HEK293 (cell line): ENCODE measurements at regions not wholly inside any gene's neighbourhood (a gene's known extent, or its start where the extent isn't known, plus 50 kb on each side); places are given as distances from the start of the nearest gene placed in this dataset.
"Not testable (repeated sequence)": the region's sequence is repeated elsewhere in the genome, so short reads cannot be mapped to it uniquely, and the experiment has no call there.

Source experiments
- CTCF ChIA-PET: fragments of 350-600 bp; formaldehyde crosslinking; extraction: SDS; loops from one replicate; lab custom pipeline; 2021; ENCODE audit warnings: antibody characterized with exemption; lab: Yijun Ruan, JAX
- POLR2A ChIA-PET: fragments of 300-600 bp; formaldehyde crosslinking; extraction: SDS; loops from one replicate; lab custom pipeline; 2020; ENCODE audit warnings: antibody characterized with exemption, inconsistent platforms; lab: Yijun Ruan, JAX
- H3K27ac ChIP-seq: fragments of 200-500 bp; sonication (Bioruptor generic); 2 replicates; pipeline ENCODE4 v1.5.1; 2014; ENCODE audit warnings: low read depth, low read length, control low read depth, inconsistent platforms; ENCODE audit errors: extremely low read depth
- H3K36me3 ChIP-seq, 2 experiments: fragments of 200-500 bp in 1 of 2; sonication (Bioruptor generic) in 1 of 2; 1 replicate in 1 of 2; 2 replicates in 1 of 2; pipeline ENCODE4 v1.5.1; 2014 to 2017; ENCODE audit warnings: inconsistent platforms in 2 of 2, low read length in 2 of 2; ENCODE audit not compliant: control insufficient read depth in 2 of 2, insufficient read depth in 1 of 2
- H3K4me1 ChIP-seq: fragments of 200-500 bp; sonication (Bioruptor generic); 2 replicates; pipeline ENCODE4 v1.5.1; 2014; ENCODE audit warnings: mild to moderate bottlenecking, low read length, inconsistent platforms; ENCODE audit not compliant: control insufficient read depth, insufficient read depth
- H3K4me3 ChIP-seq: 2 replicates; pipeline ENCODE4 v1.5.1; 2011; ENCODE audit warnings: low read depth, mild to moderate bottlenecking, control low read depth, low read length, moderate library complexity
- H3K9me3 ChIP-seq: fragments of 200-500 bp; sonication (Bioruptor generic); 2 replicates; pipeline ENCODE4 v1.5.1; 2014; ENCODE audit warnings: low read depth, low read length, inconsistent platforms; ENCODE audit not compliant: control insufficient read depth, insufficient read depth
- HOXD13 ChIP-seq: sonication (generic); formaldehyde crosslinking; IDR thresholded peaks from 2 replicates; pipeline ENCODE4 v1.8.0; 2022; ENCODE audit warnings: missing genetic modification reagents, borderline replicate concordance
- KLF10 ChIP-seq: fragments of 450-650 bp; IDR thresholded peaks from 2 replicates; pipeline ENCODE4 v1.5.1; 2018; ENCODE audit warnings: missing biosample characterization, mild to moderate bottlenecking, missing genetic modification characterization
- MZF1 ChIP-seq: fragments of 450-650 bp; formaldehyde crosslinking; IDR thresholded peaks from 2 replicates; pipeline ENCODE4 v1.5.1; 2017; ENCODE audit warnings: missing biosample characterization, missing genetic modification characterization, borderline replicate concordance
- YY1 ChIP-seq: fragments of 450-650 bp; formaldehyde crosslinking; IDR thresholded peaks from 2 replicates; pipeline ENCODE4 v1.5.1; 2018; ENCODE audit warnings: missing biosample characterization, missing genetic modification characterization
- ZBTB8A ChIP-seq: fragments of 450-650 bp; formaldehyde crosslinking; IDR thresholded peaks from 2 replicates; pipeline ENCODE4 v1.5.1; 2016; ENCODE audit warnings: missing biosample characterization, missing genetic modification characterization
- ZNF114 ChIP-seq: fragments of 450-650 bp; formaldehyde crosslinking; IDR thresholded peaks from 2 replicates; pipeline ENCODE4 v1.5.0; 2017; ENCODE audit warnings: missing biosample characterization, missing genetic modification characterization
- ZNF223 ChIP-seq: fragments of 450-650 bp; formaldehyde crosslinking; IDR thresholded peaks from 2 replicates; pipeline ENCODE4 v1.5.1; 2016; ENCODE audit warnings: missing biosample characterization, missing genetic modification characterization
- ZNF274 ChIP-seq, 2 experiments: fragments of 200-500 bp in 1 of 2; fragments of 450-650 bp in 1 of 2; sonication (Bioruptor generic) in 1 of 2; formaldehyde crosslinking in 1 of 2; IDR thresholded peaks; 2 replicates each; pipeline versions ENCODE4 v1.5.1 to v1.6.1; 2014 to 2016; ENCODE audit warnings: borderline replicate concordance in 1 of 2, inconsistent platforms in 1 of 2, low read length in 1 of 2, missing biosample characterization in 1 of 2, missing genetic modification characterization in 1 of 2
- ZNF324 ChIP-seq: fragments of 450-650 bp; formaldehyde crosslinking; IDR thresholded peaks from 2 replicates; pipeline ENCODE4 v1.5.1; 2016; ENCODE audit warnings: missing biosample characterization, missing genetic modification characterization
- ZNF518A ChIP-seq: fragments of 450-650 bp; formaldehyde crosslinking; conservative IDR thresholded peaks from 2 replicates; pipeline ENCODE4 v1.5.1; 2016; ENCODE audit warnings: low read depth, missing biosample characterization, missing genetic modification characterization
- ZNF530 ChIP-seq: fragments of 450-650 bp; formaldehyde crosslinking; IDR thresholded peaks from 2 replicates; pipeline ENCODE4 v1.5.1; 2016; ENCODE audit warnings: low read depth, missing biosample characterization, missing genetic modification characterization
- ZNF658 ChIP-seq: fragments of 450-650 bp; formaldehyde crosslinking; IDR thresholded peaks from 2 replicates; pipeline ENCODE4; 2016; ENCODE audit warnings: missing biosample characterization, missing genetic modification characterization
- ZNF830 ChIP-seq: fragments of 450-650 bp; IDR thresholded peaks from 2 replicates; pipeline ENCODE4 v1.5.0; 2018; ENCODE audit warnings: missing biosample characterization, missing genetic modification characterization, low read depth, mild to moderate bottlenecking, moderate library complexity
- TF ChIP-seq, protein P1 (sequence below): fragments of 450-650 bp; formaldehyde crosslinking; IDR thresholded peaks from 2 replicates; pipeline ENCODE4 v1.5.1; 2016; ENCODE audit warnings: missing biosample characterization, missing genetic modification characterization
- TF ChIP-seq, protein P2 (sequence below): fragments of 450-650 bp; formaldehyde crosslinking; IDR thresholded peaks from 2 replicates; pipeline ENCODE4 v1.5.1; 2016; ENCODE audit warnings: missing biosample characterization, missing genetic modification characterization, low read depth
- TF ChIP-seq, protein P3 (sequence below): fragments of 450-650 bp; formaldehyde crosslinking; IDR thresholded peaks from 2 replicates; pipeline ENCODE4 v1.5.1; 2016; ENCODE audit warnings: missing biosample characterization, missing genetic modification characterization

DNA sequence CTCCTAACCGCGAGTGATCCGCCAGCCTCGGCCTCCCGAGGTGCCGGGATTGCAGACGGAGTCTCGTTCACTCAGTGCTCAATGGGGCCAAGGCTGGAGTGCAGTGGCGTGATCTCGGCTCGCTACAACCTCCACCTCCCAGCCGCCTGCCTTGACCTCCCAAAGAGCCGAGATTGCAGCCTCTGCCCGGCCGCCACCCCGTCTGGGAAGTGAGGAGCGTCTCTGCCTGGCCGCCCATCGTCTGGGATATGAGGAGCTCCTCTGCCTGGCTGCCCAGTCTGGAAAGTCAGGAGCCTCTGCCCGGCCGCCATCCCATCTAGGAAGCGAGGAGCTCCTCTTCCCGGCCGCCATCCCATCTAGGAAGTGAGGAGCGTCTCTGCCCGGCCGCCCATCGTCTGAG, 58.8 kb upstream of the ANKRD30BL start:
- H3K9me3 ChIP-seq, H3K4me3 ChIP-seq, POLR2A ChIA-PET, H3K27ac ChIP-seq, CTCF ChIA-PET, H3K4me1 ChIP-seq, H3K36me3 ChIP-seq: not testable (repeated sequence)

DNA sequence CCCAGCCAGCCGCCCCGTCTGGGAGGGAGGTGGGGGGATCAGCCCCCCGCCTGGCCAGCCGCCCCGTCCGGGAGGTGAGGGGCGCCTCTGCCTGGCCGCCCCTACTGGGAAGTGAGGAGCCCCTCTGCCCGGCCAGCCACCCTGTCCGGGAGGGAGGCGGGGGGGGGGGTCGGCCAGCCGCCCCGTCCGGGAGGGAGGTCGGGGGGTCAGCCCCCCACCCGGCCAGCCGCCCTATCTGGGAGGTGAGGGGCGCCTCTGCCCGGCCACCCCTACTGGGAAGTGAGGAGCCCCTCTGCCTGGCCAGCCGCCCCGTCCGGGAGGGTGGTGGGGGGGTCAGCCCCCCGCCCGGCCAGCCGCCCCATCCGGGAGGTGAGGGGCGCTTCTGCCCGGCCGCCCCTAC, 60.1 kb upstream of the ANKRD30BL start:
- POLR2A ChIA-PET, CTCF ChIA-PET, H3K27ac ChIP-seq: not testable (repeated sequence)

DNA sequence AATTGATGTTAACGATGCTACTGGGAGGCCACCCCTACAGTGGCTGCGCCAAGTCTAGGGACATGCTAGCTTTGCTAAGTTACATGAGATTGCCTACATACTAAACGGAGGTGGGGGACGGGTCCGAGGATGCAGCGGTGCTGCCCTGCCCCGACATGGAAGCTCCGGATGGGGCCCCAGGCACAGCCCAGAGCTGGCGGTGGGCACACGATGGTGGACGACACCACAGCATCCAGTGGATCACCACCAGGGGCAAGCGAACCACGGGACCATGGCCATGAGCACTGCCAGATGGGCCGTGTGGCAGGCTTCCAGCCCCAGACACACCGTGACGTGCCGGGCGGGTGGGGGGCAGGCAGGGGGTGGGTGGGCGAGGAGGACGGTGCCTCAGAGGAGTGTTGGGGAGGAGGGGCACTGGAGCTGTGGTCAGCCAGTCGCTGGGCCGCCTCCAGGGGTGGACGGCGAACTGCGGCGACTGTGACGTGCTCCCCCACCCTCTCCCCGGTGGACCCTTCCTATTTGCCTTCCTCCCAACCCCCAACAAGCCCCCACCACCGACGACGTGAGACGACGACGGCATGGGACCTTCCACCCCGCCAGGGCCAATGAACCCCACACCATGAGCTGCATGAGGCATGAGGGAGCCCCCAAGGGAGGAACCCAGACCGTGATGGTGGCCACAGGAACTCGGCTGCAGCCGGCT, 90.6 kb upstream of the ANKRD30BL start:
- TF ChIP-seq MZF1 (tag by site-specific recombination): no peak
- no peak for TF ChIP-seq ZNF518A
- TF ChIP-seq, protein P1, sequence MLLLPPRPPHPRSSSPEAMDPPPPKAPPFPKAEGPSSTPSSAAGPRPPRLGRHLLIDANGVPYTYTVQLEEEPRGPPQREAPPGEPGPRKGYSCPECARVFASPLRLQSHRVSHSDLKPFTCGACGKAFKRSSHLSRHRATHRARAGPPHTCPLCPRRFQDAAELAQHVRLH (tag by site-specific recombination): no peak
- TF ChIP-seq ZNF530 (tag by site-specific recombination): no peak
- no peak for TF ChIP-seq KLF10 (tag by site-specific recombination)
- TF ChIP-seq ZNF223 (tag by site-specific recombination): no peak
- TF ChIP-seq ZNF324 (tag by site-specific recombination): no peak
- no peak for TF ChIP-seq ZNF274 (IDR thresholded peaks at IDR 0.05; ENCODE audit: low read length)
- no peak for TF ChIP-seq ZNF274 (tag by site-specific recombination; IDR thresholded peaks at IDR 0.05; ENCODE audit: borderline replicate concordance)
- no peaks in the 10 kb centered on the region for H3K36me3 ChIP-seq
- ChIA-PET CTCF (no interaction called here), POLR2A (no interaction called here)
- H3K9me3 ChIP-seq: no peaks in the 10 kb centered on the region
- H3K4me1 ChIP-seq: no peaks in the 10 kb centered on the region
- H3K27ac ChIP-seq: no peak overlapping the region
- no peak overlapping the region for H3K4me3 ChIP-seq

More for the DNA sequence above, 60.1 kb upstream of the ANKRD30BL start:
- H3K4me1 ChIP-seq, H3K9me3 ChIP-seq, H3K36me3 ChIP-seq, H3K4me3 ChIP-seq: not testable (repeated sequence)

- no peaks in the 10 kb centered on the region for H3K4me1 ChIP-seq
- H3K4me3 ChIP-seq: no peak overlapping the region
- H3K27ac ChIP-seq: no peak overlapping the region
- H3K36me3 ChIP-seq: no peaks in the 10 kb centered on the region
- ChIA-PET CTCF (no interaction called here), POLR2A (no interaction called here)
- H3K9me3 ChIP-seq: no peaks in the 10 kb centered on the region
- TF ChIP-seq ZNF658 (no peak), HOXD13 (CRISPR knock-in tag) (no peak), ZBTB8A (tag by site-specific recombination) (no peak), YY1 (no peak), ZNF830 (tag by site-specific recombination) (no peak), ZNF114 (no peak)
- TF ChIP-seq, protein P2, sequence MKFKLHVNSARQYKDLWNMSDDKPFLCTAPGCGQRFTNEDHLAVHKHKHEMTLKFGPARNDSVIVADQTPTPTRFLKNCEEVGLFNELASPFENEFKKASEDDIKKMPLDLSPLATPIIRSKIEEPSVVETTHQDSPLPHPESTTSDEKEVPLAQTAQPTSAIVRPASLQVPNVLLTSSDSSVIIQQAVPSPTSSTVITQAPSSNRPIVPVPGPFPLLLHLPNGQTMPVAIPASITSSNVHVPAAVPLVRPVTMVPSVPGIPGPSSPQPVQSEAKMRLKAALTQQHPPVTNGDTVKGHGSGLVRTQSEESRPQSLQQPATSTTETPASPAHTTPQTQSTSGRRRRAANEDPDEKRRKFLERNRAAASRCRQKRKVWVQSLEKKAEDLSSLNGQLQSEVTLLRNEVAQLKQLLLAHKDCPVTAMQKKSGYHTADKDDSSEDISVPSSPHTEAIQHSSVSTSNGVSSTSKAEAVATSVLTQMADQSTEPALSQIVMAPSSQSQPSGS (tag by site-specific recombination): no peak
- TF ChIP-seq, protein P3, sequence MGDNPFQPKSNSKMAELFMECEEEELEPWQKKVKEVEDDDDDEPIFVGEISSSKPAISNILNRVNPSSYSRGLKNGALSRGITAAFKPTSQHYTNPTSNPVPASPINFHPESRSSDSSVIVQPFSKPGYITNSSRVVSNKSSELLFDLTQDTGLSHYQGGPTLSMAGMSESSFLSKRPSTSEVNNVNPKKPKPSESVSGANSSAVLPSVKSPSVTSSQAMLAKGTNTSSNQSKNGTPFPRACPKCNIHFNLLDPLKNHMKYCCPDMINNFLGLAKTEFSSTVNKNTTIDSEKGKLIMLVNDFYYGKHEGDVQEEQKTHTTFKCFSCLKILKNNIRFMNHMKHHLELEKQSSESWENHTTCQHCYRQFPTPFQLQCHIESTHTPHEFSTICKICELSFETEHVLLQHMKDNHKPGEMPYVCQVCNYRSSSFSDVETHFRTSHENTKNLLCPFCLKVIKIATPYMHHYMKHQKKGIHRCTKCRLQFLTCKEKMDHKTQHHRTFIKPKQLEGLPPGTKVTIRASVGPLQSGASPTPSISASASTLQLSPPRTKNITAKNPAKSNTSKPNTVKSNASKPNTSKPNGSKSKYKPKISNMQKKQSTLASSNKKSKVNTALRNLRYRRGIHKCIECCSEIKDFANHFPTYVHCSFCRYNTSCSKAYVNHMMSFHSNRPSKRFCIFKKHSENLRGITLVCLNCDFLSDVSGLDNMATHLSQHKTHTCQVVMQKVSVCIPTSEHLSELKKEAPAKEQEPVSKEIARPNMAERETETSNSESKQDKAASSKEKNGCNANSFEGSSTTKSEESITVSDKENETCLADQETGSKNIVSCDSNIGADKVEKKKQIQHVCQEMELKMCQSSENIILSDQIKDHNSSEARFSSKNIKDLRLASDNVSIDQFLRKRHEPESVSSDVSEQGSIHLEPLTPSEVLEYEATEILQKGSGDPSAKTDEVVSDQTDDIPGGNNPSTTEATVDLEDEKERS (tag by site-specific recombination): no peak
These were observed 91.1 kb upstream of the ANKRD30BL start for GRCh38 chr2:132252894-132253264.
